ENCODE measurements at regions not wholly inside any gene's neighbourhood (a gene's known extent, or its start where the extent isn't known, plus 50 kb on each side); places are given as distances from the start of the nearest gene placed in this dataset.

GRCh38 chr5:109531262-109531661 is 121.5 kb upstream of the PJA2 start:
- no peak for DNase-seq (ENCODE audit: low read depth in 3 of 3)

GRCh38 chr5:109529987-109530386 is 120.2 kb upstream of the PJA2 start:
- DNase-seq (ENCODE audit: low read depth in 3 of 3): no peak

GRCh38 chr5:109529520-109529919 is 119.7 kb upstream of the PJA2 start:
- DNase-seq (ENCODE audit: low read depth in 3 of 3): no peak

GRCh38 chr5:109524555-109524954 is 114.8 kb upstream of the PJA2 start:
- no peak for DNase-seq (ENCODE audit: low read depth in 3 of 3)

DNA sequence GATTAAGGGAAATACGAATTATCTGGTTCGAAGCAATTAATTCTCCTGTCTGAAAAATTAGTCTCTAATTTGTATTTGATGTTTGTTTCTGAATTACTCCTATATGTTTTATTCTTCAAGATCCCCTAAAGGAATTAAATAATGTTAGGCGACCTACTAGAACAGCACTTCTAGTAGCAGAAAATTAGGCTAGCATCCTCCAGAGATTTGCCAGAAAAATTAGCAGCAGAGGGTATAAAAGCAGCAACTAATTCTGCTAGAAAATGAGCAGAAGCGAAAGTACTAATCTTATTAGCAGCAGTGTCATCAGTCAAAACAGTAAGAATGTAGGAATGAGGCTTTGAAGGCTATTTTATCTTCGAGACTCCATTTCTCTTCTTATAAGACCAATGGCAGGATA is 114.3 kb upstream of the PJA2 start:
- no peak for DNase-seq (ENCODE audit: low read depth in 3 of 3)

GRCh38 chr5:109522404-109522803 is 112.6 kb upstream of the PJA2 start:
- DNase-seq (ENCODE audit: low read depth in 3 of 3): no peak

- no peak for DNase-seq (ENCODE audit: low read depth in 3 of 3)
Observed at GRCh38 chr5:109519416-109519815, 109.6 kb upstream of the PJA2 start.

DNA sequence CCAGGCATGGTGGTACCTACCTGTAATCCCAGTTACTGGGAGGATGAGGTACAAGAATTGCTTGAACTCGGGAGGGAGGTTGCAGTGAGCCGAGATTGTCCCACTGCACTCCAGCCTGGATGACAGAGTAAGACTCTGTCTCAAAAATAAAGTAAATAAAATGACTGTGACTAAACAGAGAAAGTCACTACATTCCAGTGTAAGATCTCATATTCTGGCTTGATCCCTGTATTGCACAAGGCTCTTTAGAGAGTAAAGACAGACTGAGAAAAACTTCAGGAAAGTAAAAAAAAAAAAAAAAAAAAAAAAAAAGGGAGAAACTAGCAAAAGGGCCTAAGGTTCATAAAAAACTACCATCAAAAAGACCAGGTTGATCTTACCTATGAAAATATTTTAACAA is 106.6 kb upstream of the PJA2 start:
- no peak for DNase-seq (ENCODE audit: low read depth in 3 of 3)

DNA sequence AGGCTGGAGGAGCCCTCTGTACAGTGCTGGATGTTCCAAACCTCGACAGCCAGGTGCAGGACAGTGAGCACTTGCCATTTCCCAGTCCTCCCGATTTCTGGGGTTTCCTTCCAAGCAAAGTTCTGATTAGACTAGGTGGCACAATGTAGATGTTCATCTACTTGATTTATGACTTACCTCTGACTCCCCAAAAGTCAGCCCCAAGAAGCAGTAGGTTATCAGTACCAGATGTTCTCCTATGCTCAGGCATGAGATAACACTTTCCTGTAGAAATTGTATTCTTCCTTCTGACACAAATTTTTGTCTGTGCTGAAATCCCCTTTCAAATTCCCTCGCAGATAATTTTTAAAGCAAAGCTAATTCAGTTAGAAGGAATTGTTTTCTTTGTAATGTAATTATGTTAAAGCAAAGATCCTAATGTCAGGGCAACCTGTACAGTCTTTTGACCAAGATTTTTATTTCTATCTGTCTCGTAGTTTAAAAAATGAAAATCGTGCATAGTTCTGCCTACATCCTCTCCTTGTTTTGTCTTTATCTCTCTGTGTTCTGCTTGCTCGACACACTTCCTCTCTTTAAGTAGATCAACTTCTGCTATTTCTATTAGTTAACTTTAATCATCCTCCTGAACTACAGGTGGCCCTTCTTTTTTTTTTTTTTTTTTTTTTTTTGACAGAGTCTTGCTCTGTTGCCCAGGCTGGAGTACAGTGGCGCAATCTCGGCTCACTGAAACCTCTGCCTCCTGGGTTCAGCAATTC is 102.4 kb upstream of the PJA2 start:
- no peak for DNase-seq (ENCODE audit: low read depth in 3 of 3)

DNA sequence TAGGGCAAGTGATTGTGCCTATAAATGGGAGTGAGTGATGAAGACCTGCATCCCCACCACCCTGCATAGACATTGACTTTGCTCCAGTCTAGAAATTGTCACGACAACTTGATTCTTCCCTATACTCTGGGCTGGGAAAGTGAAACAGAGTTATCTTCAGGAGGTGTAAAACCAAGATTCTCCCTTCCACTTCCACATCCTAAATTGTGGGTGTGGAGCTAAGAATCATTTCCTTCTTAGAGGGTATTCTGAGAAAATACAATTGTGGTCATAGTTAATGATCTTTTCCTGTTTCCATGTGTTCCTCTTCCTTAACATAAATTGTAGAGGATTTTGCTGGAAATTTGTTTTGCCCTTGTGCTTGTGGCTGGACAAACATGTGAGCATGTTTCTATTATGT is 96.8 kb upstream of the PJA2 start:
- no peak for DNase-seq (ENCODE audit: low read depth in 3 of 3)

- DNase-seq (ENCODE audit: low read depth in 3 of 3): no peak
Observed at GRCh38 chr5:109496112-109496511, 86.3 kb upstream of the PJA2 start.

DNA sequence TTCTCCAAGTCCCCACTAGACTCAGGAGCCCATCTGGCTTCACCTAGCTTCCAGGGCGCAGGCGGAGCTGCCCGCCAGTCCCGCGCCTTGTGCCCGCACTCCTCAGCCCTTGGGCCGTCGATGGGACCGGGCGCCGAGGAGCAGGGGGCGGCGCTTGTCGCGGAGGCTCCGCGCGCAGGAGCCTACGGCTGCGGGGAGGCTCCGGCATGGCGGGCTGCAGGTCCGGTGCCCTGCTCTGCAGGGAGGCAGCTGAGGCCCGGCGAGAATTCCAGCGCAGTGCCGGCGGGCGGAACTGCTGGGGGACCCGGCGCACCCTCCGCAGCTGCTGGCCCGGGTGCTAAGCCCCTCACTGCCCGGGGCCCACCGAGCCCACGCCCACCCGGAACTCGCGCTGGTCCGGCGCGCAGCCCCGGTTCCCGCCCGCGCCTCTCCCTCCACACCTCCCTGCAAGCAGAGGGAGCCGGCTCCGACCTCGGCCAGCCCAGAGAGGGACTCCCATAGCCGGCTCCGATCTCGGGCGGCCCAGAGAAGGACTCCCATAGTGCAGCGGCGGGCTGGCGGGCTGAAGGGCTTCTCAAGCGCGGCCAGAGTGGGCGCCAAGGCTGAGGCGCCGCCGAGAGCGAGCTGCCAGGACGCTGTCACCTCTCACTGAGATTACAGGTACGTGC is 78.1 kb upstream of the PJA2 start:
- no peak for DNase-seq (ENCODE audit: low read depth in 3 of 3)

- DNase-seq (ENCODE audit: low read depth in 3 of 3): no peak
Observed at GRCh38 chr5:109486200-109486804, 76.5 kb upstream of the PJA2 start.

DNA sequence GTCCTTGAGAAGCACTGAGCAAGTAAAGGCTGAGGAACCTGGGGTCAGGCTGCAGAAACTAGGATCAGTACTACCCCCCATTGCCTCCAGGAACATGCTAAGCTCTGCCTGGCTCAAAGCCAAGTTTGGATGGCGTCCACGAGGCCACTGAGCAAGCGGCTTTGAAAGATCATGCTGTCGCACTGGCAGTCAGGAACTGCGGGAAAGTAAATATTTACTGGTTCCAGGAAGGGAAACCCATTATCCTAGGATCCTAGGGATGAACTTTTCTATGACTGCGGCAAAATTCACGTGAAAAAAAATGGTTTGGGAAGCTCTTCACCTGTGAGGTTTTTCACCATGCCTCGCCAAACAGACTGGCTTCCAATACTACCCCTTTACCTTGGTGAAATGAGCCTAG is 75.3 kb upstream of the PJA2 start:
- DNase-seq (ENCODE audit: low read depth in 3 of 3): no peak

GRCh38 chr5:109484597-109484996 is 74.8 kb upstream of the PJA2 start:
- no peak for DNase-seq (ENCODE audit: low read depth in 3 of 3)

GRCh38 chr5:109483395-109483971 is 73.7 kb upstream of the PJA2 start:
- no peak for DNase-seq (ENCODE audit: low read depth in 3 of 3)

DNA sequence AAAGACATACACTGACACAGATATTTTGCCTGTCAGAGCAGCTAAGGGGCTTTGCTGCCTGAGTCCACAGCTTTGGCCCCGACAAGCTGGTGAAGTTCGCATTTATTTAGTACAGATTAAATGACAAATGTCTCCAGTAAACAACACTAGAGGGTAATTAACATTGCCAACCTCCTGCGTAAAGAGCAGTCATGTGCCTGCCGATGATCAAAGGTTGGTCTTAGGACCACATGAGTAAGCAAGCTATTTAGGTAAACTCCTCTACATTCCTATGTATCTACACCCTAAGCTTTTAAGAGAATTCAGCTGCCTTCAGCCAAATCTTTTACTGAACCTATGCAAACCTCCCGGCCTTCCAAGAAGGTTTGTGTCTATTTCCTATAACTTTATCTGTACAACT is 73.0 kb upstream of the PJA2 start:
- no peak for DNase-seq (ENCODE audit: low read depth in 3 of 3)

DNA sequence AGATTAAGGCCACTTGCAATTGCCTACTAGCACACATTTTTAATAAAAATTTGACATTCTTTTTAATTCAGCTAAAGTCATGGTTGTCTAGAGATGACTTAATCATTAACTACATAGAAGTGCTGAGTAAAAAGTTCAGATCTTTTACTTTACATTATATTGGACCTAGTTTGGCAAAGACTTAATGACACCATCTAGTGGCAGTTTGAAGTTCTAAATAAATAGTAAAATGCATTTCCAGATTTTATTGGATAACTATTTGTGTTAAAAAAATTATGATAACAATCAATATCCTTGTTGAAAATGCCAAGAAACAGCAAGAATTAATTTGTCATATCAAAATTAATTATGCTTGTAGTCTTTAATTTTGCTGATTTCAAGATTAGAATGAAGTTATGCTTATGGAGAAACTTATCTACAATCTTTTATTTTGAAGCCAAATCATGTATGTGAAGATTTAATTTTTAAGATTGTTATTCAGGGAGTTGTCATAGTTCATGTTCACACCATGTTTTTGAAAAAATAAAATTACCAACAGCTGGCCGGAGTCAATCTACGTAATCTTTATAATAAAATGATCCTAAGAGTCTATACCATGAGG is 69.6 kb upstream of the PJA2 start:
- DNase-seq (ENCODE audit: low read depth in 3 of 3): no peak

GRCh38 chr5:109478830-109479229 is 69.1 kb upstream of the PJA2 start:
- no peak for DNase-seq (ENCODE audit: low read depth in 3 of 3)

- no peak for DNase-seq (ENCODE audit: low read depth in 3 of 3)
Observed at GRCh38 chr5:109476292-109476691, 66.5 kb upstream of the PJA2 start.

DNA sequence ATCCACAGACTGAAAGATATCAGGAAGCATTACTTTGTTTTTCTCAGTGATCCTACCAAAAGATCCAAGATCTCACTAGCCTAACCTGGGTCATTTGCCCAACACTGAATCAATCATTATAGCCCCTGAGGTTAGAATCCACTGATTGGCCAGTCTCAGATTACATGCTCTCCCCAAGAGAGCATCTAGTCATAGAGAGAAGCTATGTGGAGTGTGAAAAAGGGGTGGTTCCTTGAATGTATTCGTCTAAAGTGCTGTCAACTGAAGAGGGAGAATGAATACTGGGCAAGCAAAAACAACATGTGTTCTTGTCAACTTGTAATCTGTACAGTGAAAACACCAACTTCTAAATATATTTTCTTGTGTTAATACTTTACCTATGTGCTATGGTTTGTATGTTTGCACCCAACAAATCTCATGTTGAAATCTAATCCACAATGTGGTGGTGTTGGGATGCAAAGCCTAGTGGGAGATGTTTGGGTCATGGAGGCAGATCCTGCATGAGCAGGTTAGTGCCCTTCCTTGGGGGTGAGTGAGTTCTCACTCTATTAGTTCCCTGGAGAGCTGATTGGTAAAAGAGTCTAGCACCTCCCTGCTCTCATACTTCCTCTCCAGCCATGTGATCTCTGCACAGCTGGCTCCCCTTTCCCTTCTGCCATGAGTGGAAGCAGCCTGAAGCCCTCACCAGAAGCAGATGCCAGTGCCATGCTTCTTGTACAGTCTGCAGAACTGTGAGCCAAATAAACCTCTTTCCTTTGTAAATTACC is 60.3 kb upstream of the PJA2 start:
- no peak for DNase-seq (ENCODE audit: low read depth in 3 of 3)
